ENCODE measurements at regions not wholly inside any gene's neighbourhood (a gene's known extent, or its start where the extent isn't known, plus 50 kb on each side); places are given as distances from the start of the nearest gene placed in this dataset.
"Not testable (repeated sequence)": the region's sequence is repeated elsewhere in the genome, so short reads cannot be mapped to it uniquely, and the experiment has no call there.

DNA sequence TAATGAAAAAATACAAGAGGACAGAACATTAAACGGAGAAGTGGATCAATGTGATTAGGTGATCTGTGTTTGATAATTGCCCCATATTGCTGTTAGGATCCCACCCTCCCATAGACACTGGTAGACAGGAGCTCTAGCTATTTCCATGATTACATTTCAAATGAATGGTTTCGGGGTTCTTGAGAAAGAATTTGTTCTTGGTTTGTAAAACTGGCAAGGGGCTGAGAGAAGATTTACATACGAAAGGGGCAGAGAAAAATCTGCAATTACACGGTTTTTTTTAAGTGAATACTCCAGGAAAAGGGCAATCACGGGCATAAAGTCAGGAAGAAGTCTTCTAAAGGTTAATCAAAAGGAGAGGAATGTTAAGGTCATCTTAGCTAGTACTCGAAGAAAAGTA, 2125.7 kb upstream of the PCDH20 start:
- DNase-seq (ENCODE audit: low spot score) = no peak

DNA sequence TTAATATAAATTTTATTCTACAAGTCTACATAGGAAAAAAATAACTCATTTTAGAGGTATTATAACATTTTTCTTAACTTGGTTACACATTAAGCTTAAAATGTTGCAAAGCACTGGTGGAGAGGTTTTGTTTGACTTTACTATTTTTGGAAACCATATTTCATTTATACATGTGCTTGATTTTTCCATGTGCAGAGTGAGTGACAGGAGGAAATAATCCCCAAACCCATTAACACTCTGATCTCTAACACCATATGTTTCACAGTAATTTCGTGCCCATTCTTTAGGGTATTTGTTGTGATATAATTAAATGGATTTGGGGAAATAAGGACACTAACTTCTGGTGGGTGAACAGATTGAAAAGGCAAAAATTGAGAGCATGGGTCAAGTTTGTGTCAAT, 2124.4 kb upstream of the PCDH20 start:
- DNase-seq (ENCODE audit: low spot score) = no peak

DNA sequence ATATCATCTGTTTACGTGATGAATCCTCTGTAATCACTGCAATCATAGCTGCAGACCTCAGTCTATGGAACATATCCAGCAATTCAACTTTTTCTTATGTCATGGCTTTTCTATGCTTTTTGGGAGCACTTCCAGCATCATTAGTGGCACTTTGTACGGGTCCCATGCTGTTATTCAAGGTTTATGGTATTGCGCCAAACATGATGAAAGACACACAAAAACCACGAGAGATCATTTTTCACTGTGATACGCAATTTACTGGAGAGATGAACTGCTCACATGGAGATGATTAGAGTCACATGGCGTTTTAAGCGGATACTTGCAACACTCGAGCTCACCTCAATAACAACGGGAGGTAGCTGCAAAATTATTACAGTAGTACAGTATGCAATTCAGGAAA, 2101.7 kb upstream of the PCDH20 start:
- DNase-seq (ENCODE audit: low spot score) = no peak

DNA sequence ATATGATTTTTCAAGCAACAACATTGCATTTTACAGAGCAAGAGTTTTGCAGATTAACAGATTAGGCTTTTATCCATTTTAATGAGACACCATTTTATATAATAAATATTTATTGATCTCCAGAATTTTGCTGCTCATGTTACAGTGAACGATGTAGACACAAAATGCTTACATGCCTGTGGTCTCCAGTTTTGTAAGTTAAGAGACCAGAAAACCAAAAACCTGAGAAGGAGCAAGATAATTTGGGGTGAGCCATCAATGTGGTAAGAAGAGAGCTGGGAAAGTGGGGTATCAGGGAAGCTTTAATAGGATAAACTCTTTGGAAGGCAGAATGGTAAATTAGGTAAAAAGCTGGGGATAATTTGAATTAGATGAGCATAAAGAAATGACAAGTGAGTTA, 2100.5 kb upstream of the PCDH20 start:
- DNase-seq (ENCODE audit: low spot score) = no peak

DNA sequence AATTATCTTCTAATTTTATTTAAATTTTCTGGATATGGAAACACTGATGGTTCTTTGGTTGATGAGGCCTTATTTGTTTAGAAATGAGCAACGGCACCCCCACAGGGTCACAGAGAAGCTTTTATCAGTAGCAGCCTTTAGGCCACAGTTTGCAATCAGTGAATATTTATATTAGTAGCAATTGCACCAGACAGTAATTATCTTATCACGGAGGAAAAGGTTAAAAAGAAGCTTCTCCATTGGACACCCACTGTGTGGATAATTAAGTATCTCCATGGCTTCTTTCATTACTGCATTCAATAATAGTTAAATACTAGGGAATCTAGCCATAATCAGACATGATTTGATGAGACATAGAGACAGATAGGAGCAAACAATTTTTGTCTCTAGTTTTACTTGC, 2099.2 kb upstream of the PCDH20 start:
- no peak for DNase-seq (ENCODE audit: low spot score)

DNA sequence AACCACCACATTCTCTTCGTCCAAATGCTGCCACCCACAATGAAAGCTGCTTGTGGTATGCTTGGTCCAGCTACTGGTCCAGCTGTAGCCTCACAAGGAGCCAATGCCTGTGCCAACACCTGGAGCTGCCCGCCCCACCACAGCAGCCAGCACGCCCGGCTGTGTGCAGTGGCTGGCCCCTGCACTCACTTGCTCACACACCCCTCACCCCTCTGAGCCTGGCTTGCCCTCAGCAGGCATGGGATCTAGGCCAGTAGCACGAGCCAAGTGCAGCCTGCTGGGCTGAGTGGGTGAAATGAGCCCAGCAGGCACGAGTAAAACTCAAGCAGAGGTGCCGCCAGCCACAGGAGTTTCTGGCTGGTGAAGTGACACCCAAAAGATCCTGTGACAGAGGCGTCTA, 2096.4 kb upstream of the PCDH20 start:
- no peak for DNase-seq (ENCODE audit: low spot score)

DNA sequence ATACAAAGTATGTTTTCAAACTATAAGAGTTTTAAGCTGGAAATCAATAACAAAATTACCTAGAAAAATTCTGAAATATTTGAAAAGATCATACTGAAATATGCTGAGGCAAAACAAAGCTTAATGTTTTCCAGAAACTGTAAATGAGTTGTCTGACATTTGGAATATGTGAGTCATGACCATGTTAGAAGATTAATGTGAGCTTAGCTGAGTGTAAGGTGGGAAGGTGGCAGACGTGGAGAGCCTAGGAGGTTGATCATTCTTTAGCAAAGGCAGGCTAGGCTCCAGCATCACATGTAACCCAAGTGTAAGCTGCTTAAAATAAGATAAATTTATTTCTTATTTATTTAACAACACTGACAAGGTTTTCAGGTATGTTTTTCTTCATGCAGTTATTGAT, 2086.1 kb upstream of the PCDH20 start:
- DNase-seq (ENCODE audit: low spot score) = no peak

DNA sequence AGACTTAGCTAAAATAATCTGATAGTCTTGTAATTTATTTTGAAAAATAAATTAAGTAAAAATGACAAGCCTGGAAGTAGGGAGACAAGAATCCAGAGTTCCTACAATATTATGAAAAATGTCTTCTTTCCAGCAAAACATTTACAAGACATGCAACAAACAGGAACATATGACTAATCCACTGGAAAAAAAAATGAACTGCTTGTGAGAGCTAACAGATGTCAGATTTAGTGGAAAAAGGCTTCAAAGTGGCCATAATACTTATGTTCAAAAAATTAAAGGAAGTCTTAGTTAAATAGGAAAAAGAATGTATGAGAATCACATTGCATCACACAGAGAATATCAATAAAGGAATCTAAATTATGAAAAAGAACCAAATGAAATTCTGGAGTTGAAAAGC, 2082.0 kb upstream of the PCDH20 start:
- DNase-seq (ENCODE audit: low spot score) = no peak

DNA sequence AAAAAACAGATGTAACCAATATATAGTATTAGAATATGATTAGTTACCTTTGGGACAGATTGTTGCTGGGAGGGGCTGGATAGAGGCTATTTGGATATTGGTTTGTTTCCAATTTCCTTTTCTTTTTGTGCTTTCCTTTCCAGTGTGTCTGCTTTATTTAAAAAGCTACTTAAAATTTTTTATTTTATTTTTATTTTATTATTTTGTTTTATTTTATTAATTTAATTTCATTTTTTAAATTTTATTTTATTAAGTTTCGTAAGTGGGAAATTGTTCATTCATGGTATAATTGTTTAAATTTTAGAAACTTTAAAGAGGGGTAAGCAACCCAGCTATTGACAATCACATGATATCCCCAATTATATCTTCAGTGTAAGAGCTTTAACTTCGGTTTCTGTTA, 2077.0 kb upstream of the PCDH20 start:
- DNase-seq (ENCODE audit: low spot score) = no peak

DNA sequence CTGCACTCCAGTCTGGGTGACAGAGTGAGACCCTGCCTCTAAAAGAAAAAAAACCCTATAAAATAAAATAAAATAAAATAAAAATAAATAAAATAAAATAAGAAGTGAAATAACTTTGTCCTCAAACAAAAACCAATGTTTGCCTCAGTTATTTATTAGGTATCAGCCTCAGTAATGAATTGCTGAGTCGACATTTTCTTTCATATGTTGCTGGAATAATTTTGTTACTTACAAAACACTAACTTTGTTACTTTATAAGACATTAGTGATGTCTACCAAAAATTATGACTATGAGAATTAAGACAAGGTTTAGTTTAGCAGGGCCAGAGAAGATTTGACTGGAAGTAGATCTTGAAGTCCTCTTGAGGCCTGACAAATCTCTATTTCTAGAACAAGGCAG, 2074.5 kb upstream of the PCDH20 start:
- no peak for DNase-seq (ENCODE audit: low spot score)

DNA sequence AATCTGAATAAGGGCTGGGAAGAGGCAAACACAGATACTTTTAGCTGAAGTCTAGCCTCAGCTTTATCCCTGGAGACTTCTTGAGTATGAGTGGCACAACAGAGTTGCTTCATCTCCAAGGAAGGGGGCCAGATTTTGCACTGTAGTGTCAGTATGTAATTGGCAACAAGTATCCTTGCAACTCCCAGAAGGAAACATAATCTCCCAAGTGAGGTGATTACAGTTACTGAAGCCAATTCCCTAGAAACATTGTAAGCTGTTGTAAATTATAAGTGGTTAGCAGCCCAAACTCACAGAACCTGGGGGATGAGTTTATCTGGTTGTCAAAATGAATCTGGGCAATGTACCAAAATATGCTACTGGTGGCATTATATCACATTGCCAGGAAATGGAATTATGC, 2065.7 kb upstream of the PCDH20 start:
- DNase-seq (ENCODE audit: low spot score) = no peak

DNA sequence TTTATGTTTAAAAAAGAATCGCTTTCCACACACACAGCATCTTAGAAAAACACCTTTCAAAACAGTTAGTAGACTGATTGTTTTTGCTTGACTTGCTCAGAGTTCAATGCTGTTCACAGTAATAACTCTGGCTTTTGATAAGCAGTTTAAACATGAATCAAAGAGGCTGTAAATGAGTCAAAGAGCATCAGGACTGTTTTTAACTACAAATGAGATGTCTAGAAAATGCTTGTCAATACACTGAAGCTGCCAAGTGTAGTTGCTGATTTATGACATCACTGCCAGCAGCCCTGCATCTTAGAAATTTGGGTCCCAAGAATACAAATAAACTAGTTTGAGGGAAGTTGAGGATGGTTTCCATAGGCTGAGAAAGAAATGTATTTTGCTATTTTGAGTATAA, 2057.1 kb upstream of the PCDH20 start:
- DNase-seq (ENCODE audit: low spot score) = no peak

DNA sequence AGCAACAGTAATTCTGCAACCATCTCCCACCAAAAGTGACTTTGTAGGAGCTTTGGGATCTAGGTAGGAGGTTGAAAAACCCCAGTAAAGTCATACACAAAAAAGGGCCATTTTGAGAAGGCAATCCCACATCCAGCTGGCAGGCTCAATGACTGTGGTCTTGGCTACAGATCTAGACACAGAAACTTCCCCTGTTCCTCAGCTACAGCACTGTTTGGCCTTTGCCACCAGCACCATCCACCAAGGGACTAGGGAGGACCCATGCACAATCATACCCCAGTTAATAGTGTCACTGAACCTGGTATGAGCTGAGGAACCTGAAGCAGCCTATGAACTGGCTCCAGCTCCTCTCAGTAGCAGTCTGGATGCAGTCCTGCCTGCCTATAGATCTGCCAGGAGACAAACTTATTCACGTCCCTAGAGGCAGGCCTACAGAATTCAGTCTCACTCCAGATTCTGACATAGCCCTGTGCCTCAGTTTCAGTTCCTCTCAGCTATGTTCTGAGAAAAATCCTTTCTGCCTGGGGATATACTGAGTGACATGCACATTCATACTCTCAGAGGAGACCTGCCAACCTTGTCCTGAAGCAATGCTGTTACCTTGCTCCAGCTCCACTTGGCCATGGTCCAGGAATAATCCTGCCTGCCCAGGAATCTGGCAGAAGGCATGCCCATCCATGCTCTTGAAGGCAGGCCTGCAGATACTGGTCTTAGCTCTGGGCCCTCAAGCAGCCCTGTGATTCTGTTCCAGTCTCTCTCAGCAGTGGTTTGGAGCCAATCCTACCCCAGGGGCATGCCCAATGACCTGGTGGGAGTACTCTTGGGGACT, 2048.3 kb upstream of the PCDH20 start:
- DNase-seq (ENCODE audit: low spot score) = no peak

DNA sequence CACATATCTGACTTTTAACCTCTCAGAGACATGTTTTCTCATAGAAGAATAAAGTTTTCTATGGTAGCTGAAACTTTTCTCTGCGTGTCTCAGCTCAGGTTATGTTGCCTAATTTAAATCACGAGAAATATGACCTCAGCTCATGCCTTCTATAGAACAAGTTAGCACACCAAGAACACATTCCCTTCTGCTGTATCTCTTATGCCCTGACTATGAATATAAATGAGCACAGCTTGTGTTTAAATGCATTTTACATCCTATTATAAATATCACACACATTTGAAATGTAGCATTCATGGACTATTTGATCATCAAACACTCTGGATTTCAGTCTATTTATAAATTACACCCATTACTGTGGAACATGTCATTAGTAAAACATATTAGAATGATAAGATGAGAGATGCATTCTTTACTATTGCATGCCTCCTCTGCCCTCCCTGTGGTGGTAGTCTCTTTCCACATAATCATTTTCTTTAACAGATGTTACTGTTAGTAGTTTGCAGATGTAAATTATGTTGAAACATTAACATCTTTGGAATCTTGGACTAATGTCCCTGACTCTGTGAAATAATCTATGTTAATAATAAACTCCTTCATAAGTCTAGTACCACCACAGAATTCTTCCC, 2044.9 kb upstream of the PCDH20 start:
- DNase-seq (ENCODE audit: low spot score) = no peak

DNA sequence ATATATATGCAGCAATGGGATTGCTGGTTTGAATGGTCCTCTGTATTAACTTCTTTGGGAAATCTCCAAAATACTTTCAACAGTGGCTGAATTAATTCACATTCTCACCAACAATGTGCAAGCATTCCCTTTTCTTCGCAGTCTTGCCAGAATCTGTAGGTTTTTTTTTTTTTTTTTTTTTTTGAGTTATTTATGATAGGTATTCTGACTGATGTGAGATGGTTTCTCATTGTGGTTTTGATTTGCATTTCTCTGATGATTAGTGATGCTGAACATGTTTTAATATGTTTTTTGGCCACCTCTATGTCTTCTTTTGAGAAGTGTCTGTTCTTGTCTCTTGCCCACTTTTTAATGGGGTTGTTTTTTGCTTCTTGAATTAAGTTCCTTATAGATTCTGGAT, 2041.5 kb upstream of the PCDH20 start:
- no peak for DNase-seq (ENCODE audit: low spot score)

DNA sequence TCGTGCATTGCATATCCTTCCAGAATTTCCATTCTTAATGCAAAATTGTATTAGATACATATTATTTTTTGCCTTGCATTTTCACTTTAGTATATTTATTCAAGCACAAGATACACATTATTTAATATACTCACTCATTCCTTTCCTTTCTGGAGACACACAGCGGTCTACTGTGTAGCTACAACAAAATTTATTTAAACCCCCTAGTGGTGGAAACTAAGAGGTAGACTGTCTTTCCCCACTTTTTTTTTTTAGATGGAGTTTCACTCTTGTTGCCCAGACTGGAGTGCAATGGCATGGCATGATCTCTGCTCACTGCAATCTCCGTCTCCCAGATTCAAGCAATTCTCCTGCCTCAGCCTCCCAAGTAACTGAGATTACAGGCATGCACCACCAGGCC, 2040.3 kb upstream of the PCDH20 start:
- no peak for DNase-seq (ENCODE audit: low spot score)

DNA sequence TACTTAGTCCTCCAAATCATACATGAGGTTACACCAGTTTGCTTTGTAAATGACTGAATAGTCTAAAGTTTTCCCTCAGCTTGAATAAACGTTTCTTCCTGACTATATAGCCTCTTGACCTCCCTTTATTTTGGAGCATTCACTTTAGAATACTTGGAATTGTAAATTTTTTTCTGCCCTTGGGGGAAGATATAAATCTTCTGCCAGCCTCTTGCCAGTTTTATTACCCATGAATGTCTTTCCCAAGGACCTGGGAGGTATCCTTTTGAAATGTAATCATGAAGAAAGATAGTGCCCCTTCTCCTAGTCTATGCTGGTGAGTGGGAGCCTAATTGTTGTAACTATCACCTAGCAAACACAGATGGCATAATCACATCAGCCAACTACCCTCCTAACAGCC, 2033.9 kb upstream of the PCDH20 start:
- DNase-seq (ENCODE audit: low spot score) = no peak

DNA sequence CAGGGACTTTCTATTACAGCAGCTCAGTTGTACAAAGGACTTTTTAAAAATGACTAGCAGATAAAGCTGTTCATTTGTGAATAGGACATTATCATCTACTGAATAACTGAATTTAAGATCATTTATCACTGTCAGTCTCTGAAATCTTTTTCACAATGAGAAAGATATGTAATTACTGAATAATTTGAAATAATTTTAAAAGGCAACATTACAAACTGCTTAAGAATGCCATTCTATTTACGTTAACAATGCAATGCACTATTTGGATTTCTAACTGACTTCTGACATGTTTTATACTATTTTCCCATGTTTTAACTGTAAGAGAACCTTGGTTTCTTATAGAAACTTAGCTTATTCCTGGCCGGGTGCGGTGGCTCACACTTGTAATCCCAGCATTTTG, 2033.0 kb upstream of the PCDH20 start:
- DNase-seq (ENCODE audit: low spot score) = no peak

DNA sequence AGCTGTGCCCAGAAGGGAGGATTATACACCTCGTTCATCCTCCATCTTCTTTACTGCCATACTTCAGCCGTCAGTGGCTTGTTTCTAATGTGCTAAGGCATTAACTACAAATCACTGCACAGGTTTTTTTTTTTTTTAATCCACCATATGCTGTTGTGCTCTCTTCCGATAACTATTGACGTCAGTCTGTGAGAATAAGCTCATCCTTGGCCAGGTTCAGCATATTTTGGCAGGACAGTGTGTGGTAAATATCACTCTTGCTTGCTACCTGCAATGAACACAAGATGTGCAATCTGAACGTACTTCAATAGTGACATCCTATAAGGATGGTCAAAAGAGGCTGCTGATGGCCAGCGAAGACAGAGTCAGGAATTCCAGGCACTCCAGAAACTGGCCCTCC, 2030.7 kb upstream of the PCDH20 start:
- DNase-seq (ENCODE audit: low spot score) = no peak

DNA sequence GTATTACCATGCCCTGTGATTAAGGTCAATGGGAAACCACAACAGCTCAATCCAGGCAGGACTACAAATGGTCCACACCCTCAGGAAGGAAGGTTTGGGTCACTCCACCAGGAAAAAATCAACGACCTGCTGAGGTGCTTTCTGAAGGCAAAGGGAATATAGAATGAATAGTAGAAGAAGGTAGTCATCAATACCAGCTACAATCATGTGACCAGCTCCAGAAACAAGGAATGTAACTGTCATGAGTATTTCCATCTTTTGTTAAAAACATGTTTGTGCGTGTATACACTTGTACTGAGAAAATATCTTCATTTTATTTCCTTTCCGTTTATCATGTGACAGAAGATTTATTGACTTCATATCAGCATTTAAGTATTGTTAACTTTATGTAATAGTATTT, 2028.6 kb upstream of the PCDH20 start:
- not testable (repeated sequence) for DNase-seq (ENCODE audit: low spot score)

DNA sequence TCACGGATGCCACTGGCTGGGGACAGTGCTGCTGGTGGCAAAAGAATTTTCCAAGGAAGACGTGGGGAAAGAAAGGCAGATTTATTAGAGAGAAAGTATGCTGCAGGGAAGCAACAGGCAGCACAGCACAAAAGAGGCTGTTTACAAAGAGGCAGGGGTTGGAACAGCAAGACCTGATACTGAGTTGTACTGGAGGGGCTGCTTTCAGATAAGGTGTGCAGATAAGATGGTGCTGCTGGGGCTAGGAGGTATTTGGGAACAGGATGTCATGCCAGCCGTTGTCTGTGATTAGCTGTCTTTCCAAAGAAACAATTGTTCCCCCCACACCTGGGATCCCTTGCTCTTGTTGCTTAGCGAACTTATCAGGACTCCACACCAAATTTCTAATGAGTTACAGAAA, 2023.3 kb upstream of the PCDH20 start:
- DNase-seq (ENCODE audit: low spot score) = no peak

DNA sequence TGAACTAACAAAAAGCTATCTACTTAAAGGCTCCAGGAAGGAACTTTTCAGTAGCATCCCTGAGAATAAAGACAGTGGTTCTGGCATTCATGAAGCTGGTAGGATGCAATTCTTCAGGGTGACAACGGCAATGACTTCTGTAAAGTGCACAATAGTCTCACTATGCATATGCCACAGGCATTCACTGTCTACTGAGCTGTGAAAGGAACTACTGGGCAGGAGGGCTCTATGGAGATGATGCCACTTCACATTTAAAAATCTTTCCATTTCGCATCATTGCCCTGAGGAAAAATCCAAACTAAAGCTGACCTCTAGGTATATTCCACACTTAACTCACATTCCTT, 2020.6 kb upstream of the PCDH20 start:
- DNase-seq (ENCODE audit: low spot score) = no peak

DNA sequence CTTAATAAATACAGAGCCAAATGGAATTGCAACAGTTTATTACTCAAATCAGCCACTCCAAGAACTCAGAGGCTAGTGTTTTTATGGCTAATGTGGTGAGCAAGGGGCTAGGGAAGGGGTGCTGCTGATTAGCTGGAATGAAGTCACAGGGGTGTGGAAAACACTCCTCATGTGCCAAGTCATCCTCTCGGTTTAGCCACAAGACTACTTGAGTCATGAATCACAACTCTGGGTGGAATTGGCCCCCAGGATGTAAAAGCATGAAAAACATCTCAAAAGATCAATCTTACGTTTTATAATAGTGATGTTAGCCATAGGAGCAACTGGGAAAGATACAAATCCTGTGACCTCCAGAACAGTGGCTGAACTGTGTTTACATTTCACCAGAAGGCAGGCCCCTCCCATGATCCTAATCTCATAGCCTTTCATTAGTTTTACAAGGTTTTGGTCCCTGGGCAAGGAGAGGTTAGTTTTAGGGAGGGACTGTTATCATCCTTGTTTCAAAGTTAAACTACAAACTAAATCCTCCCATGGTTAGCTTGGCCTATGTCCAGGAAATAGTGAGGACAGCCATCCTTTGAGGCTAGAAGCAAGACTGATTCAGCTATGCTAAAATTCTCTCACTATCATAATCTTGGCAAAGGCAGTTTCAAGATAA, 2020.1 kb upstream of the PCDH20 start:
- DNase-seq (ENCODE audit: low spot score) = no peak
